Erythroblast (primary cell): ENCODE measurements at regions not wholly inside any gene's neighbourhood (a gene's known extent, or its start where the extent isn't known, plus 50 kb on each side); places are given as distances from the start of the nearest gene placed in this dataset.

ENCODE experiments used
- GATA1 ChIP-seq: IDR thresholded peaks from 2 replicates; pipeline ENCODE4 v1.6.1; 2011; ENCODE audit warnings: low read depth, mild to moderate bottlenecking, control low read depth, low read length, moderate library complexity
- POLR2A ChIP-seq: IDR thresholded peaks from 2 replicates; pipeline ENCODE4 v1.6.1; 2011; ENCODE audit warnings: mild to moderate bottlenecking, low read length

GRCh38 chr16:26712876-26713275 lies 353.9 kb upstream of the C16orf82 start:
- TF ChIP-seq POLR2A (no peak), GATA1 (no peak)
